SK-N-SH treated with all-trans-retinoic acid at 6 μM for 48 hours (cell line): ENCODE measurements at regions not wholly inside any gene's neighbourhood (a gene's known extent, or its start where the extent isn't known, plus 50 kb on each side); places are given as distances from the start of the nearest gene placed in this dataset.

Experiments used
- ARNTL ChIP-seq: fragments of 450-650 bp; formaldehyde crosslinking; IDR thresholded peaks from 2 replicates; pipeline ENCODE4 v1.5.0; 2020; ENCODE audit warnings: low read depth, mild to moderate bottlenecking, moderate library complexity, borderline replicate concordance
- CREB5 ChIP-seq: fragments of 250-450 bp; sonication (Bioruptor Pico); IDR thresholded peaks from 2 replicates; pipeline ENCODE4 v1.5.1; 2020; ENCODE audit warnings: low read depth, mild to moderate bottlenecking, moderate library complexity
- CSDC2 ChIP-seq: fragments of 250-450 bp; sonication (Bioruptor Pico); IDR thresholded peaks from 2 replicates; pipeline ENCODE4 v1.5.0; 2020; ENCODE audit warnings: mild to moderate bottlenecking, moderate library complexity
- CSRNP3 ChIP-seq: fragments of 250-450 bp; sonication (Bioruptor Pico); IDR thresholded peaks from 2 replicates; pipeline ENCODE4 v1.5.1; 2021; ENCODE audit warnings: mild to moderate bottlenecking, moderate library complexity
- ESRRG ChIP-seq: fragments of 250-450 bp; sonication (Bioruptor Pico); IDR thresholded peaks from 2 replicates; pipeline ENCODE4 v1.6.1; 2021; ENCODE audit warnings: mild to moderate bottlenecking
- ISL1 ChIP-seq: fragments of 250-450 bp; sonication (Bioruptor Pico); IDR thresholded peaks from 2 replicates; pipeline ENCODE4 v2.1.2; 2022; ENCODE audit warnings: mild to moderate bottlenecking, moderate library complexity
- PATZ1 ChIP-seq: fragments of 250-450 bp; sonication (Bioruptor Pico); IDR thresholded peaks from 2 replicates; pipeline ENCODE4 v1.8.0; 2020; ENCODE audit warnings: mild to moderate bottlenecking, moderate library complexity, borderline replicate concordance
- POU6F1 ChIP-seq: fragments of 250-450 bp; sonication (Bioruptor Pico); IDR thresholded peaks from 2 replicates; pipeline ENCODE4 v1.8.0; 2021; ENCODE audit warnings: low read depth, mild to moderate bottlenecking, moderate library complexity, borderline replicate concordance
- SNAI2 ChIP-seq: fragments of 250-450 bp; sonication (Bioruptor Pico); IDR thresholded peaks from 2 replicates; pipeline ENCODE4 v1.5.0; 2020; ENCODE audit warnings: mild to moderate bottlenecking, moderate library complexity
- ZC3H10 ChIP-seq: fragments of 250-450 bp; sonication (Bioruptor Pico); IDR thresholded peaks from 2 replicates; pipeline ENCODE4 v1.5.1; 2021; ENCODE audit warnings: mild to moderate bottlenecking, moderate library complexity
- ZFP3 ChIP-seq: fragments of 250-450 bp; sonication (Bioruptor Pico); IDR thresholded peaks from 2 replicates; pipeline ENCODE4 v1.5.0; 2020; ENCODE audit warnings: mild to moderate bottlenecking, moderate library complexity
- ZFP30 ChIP-seq: fragments of 450-650 bp; formaldehyde crosslinking; IDR thresholded peaks from 2 replicates; pipeline ENCODE4 v1.5.0; 2022; ENCODE audit warnings: mild to moderate bottlenecking, moderate library complexity
- ZNF70 ChIP-seq: fragments of 450-650 bp; formaldehyde crosslinking; IDR thresholded peaks from 2 replicates; pipeline ENCODE4 v1.5.0; 2020; ENCODE audit warnings: mild to moderate bottlenecking, moderate library complexity

DNA sequence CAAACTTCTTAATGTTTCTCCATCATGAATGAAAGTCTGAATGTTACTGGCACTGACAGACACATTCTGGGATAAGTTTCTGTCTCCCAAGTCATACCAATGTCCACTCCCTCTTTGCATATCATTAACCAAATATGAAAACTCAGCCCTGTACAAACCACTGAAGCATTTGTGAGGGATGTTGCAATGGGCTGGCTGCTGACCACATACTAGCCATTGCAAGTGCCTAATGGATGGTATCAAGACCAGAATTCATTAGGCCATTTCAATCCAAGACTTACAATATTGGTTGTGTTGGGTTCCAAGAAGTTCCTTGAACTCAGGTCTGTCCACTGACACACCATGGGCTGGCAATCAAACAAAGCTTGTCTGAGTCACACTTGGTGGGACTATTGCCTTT is 73.8 kb downstream of the CBLN2 start:
- TF ChIP-seq PATZ1 (CRISPR knock-in tag) (no peak), CREB5 (CRISPR knock-in tag) (no peak), ZFP3 (CRISPR knock-in tag) (no peak), ZC3H10 (CRISPR knock-in tag) (no peak), SNAI2 (CRISPR knock-in tag) (no peak), ZFP30 (no peak), ZNF70 (CRISPR knock-in tag) (no peak), ESRRG (no peak), ISL1 (CRISPR knock-in tag) (no peak), ARNTL (CRISPR knock-in tag) (no peak), CSDC2 (CRISPR knock-in tag) (no peak), POU6F1 (no peak), CSRNP3 (CRISPR knock-in tag) (no peak)
